Left kidney (tissue), 1 donor: ENCODE measurements at regions not wholly inside any gene's neighbourhood (a gene's known extent, or its start where the extent isn't known, plus 50 kb on each side); places are given as distances from the start of the nearest gene placed in this dataset.

Source experiments
- DNase-seq: peaks from one replicate; pipeline ENCODE4 v3.0.0-alpha.2; 2013

- no peak for DNase-seq
These were observed 220.5 kb downstream of the TJP1 start for GRCh38 chr15:29601811-29602210.

DNA sequence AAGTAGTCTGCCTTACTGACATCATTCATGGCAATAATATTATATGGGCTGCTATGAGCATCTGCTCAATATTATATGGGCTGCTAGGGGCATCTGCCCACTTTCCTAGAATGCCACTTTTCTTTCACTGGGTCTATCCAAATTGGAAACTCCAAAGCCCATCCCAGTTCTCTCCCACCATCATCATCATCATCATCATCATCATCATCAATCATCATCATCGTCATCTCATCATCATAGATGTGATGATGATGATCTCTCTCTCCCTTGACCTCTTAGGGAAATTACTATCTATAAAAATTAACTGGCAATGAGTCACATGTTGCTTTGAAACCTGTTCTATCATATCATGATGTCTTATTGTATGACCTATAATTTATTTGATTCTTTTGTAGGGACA lies 222.0 kb downstream of the TJP1 start:
- DNase-seq = no peak

DNA sequence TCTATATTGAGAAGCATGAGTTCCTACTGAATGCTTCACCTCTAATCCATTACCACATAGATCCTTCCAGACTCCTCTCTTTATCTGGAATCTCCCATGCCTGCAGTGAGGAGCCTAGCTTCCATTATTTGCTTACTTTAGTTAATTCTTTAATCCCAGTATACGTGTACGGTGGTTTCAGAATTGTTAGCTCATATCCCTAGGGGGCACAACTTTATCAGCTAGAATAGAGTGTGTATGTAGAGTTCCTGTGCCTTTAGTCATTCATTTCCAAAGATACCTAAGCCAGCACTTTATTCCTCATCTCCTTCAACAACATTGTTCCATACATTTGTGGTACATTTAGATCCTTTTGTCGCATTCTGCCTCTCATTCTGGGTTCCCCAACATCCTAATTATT lies 226.0 kb downstream of the TJP1 start:
- no peak for DNase-seq

DNA sequence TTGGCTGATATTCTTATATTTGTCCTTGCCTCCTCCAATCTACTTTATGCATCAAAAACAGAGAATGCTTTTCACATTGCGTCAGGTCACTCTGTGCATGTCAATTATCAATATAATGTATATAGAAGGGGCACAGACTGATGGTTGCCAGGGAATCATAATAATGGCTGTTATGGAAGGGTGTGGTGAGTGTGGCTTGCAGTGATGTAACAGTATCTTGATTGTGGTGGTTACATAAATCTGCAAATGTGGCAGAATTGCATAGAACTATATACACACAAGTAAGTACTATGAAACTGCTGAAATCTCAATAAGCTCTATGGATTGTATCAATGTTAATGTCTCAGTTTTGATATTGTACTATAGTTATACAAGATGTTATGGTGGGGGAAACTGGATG lies 228.6 kb downstream of the TJP1 start:
- DNase-seq = no peak

DNA sequence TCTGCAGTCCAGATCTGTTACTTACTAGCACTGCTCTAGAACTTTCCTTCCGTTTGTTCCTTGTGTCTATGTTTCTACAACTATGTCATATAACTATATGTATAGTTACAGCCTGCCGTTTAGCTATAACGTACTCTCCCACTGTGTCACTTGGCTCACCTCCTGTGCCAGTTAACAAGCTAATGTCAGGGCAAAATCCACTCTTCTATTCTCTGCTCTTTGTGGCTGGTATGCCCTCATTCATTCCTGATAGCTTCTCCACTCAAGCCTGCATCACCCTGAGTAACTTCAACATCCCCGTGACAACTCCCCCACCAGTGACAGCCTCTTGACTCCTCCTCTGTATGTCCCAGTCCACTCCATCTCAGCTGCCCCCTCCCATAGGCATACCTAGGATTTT lies 229.2 kb downstream of the TJP1 start:
- DNase-seq = no peak

- no peak for DNase-seq
These were observed 231.6 kb downstream of the TJP1 start for GRCh38 chr15:29590701-29591100.

DNA sequence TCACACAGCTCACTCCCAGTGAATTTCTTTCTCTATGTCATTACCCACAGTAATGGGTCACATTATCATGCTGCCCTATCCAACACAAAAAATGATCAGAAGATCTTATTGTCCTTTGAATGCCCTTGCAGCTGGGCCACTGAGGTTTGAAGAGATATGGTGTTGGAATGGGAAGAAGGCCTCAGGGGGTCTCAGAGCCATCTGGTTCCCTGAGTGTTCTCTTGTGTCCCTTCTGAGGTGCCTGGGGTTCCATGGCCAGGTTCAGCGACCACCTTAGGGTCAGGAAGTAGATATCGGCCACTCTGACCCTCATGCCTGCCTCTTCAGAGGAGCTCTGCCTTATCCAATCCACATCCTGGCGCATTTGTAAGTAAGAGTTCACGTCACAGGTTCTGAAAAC lies 232.3 kb downstream of the TJP1 start:
- no peak for DNase-seq

- no peak for DNase-seq
These were observed 232.9 kb downstream of the TJP1 start for GRCh38 chr15:29589416-29589815.

DNA sequence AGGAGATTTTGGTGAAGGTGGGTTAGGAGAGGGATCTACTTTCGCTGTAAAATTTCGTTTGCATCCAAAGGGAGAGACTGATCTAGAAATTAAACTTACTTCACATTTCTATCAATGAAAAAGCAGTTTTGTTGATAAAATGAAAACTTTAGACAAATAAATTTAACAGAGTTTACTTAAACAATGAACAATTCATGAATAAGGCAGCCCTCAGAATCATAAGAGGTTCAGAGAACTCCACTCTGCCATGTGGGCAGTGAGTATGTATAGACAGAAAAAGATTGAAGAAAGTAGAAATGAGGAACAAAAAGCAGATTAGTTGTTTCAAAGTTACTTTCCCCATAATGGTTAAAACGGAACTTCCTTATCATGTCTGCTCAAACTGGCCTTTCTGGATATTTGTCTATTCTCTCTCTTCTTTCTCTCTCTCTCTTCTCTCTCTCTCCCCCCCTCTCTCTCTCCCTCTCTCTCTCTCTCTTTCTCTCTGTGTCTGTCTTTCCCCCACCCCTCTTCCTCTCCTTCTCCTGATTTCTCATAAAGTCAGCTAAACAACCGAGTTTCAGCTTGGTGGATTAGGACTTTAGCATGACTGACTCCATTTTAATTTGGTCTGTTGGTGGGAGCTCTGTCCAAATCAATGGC lies 248.9 kb downstream of the TJP1 start:
- DNase-seq = no peak

DNA sequence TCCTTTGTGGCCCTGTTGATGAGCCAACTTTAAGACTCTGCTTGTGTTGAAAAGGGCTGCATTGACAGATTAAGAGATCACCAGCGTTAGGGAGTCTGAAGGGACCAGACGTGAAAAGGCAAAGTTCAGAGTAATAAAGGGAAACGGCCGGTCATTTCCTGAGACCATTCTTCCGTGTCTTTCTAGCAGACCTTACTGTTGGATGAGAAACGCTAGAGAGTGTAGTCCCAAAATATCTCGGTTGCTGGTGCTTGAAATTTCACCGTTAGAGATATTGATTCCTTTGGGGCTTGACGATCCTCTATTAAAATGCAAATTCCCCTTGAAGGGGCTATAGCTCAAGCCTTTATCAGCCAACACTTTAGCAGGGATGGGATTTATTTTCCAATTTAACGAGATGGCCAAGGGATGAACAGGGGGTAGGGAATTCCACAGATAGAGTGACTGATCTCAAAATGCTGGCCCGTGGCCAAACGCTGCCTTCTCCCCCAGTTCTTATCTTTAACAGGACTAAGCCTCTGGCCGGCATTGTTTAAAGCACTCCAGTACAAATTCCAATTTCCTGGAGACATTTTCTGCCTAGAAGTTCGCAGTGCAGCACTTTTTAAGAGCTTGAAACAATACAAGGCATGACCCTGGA lies 250.4 kb downstream of the TJP1 start:
- no peak for DNase-seq

DNA sequence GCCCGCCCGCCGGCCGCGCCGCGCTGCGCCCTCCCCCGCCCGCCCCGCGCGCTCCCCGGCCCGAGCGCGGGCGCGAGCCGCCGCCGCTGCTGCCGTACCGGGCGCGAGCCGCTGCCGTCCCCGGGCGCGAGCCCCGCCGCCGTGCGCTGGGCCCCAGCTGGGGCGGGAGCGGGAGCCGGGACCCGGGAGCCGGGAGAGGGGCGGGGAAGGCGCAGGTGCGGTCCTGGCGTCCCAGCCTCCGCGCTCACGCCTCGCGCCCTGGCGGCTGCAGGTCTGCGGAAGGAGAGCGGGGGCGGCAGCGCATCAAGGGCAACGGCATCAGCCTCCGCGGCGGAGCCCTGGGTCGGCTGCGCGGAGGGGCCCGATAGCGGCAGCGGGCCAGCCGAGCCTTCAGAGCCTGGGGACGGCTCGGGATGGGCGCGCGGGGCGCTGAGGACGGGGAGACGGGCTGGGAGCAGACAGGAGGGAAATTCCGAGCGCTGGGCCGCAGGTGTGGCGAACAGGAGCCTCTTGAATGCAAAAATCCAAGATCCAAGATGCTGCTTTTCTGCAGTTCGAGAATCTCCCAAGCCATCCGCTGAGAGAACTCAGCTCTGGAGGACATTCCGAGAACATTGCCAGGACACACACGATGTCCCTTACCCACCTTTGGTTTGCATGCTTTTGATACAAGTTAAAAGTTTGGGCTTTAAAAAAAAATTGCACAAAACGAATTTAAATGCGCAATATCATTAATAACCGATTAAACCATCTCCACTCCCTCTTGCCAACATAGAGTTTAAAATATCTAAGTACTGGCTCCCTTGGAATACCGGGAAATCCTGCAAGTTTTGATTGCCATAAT lies 251.1 kb downstream of the TJP1 start:
- no peak for DNase-seq

- no peak for DNase-seq
These were observed 251.9 kb downstream of the TJP1 start for GRCh38 chr15:29570121-29570947.

DNA sequence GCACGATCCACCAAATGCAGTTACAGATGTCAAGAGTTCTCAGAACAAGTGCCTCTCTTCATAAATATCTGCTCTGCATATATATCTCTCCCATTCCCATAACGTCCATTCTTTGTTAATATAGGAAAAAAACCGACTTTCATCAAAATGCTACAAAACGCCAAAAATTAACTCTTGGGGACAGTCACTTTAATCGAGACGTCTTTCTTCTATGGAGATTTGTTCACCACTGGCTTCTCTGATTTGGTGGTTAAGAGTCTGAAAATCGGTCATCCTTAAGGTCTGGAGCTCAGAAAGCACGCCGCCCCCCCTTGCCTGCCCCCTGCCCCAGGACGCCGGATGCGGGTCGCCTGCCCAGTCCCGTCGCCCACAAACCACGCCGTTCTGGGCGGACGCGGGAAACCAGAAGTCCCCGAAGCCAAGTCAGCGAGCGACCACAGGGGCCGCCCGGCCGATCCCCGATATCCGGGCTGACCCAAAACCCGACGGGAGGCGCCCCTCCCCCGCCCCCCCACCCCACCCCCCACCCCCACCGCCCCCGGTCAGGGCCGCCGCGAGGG lies 252.7 kb downstream of the TJP1 start:
- DNase-seq = no peak

DNA sequence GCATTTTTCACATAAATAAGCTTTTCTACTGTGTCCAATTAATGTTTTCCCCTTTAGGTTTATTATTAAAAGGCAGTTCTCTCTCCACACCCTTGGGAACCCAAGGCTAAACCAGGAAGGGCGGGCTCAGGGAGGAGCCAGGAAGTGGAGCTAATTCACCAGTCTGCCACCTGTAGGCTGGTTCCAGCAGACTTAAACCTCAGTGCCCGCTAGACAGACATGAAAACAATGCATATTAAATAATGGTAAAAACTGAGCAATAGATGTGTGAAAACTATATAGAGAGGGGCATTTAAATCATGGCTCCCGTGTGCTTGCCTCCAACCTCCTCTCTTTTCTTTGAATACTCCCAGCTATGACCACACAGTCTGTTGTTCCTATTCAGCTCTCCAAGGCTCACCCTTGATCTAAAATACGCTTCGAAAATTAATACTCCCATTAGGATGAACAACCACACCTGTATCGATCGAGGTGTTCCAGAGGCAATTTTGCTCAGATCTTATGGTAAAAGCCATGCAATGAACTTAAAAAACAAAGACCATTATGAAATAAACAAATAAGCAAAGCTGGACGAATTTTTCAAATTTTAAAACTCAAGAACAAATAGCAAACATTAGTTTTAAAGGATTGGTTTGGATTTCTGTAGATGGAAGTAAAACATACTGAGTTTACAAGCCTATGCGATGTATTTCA lies 253.3 kb downstream of the TJP1 start:
- no peak for DNase-seq

- no peak for DNase-seq
These were observed 254.9 kb downstream of the TJP1 start for GRCh38 chr15:29567336-29567735.

- no peak for DNase-seq
These were observed 255.4 kb downstream of the TJP1 start for GRCh38 chr15:29566914-29567313.

DNA sequence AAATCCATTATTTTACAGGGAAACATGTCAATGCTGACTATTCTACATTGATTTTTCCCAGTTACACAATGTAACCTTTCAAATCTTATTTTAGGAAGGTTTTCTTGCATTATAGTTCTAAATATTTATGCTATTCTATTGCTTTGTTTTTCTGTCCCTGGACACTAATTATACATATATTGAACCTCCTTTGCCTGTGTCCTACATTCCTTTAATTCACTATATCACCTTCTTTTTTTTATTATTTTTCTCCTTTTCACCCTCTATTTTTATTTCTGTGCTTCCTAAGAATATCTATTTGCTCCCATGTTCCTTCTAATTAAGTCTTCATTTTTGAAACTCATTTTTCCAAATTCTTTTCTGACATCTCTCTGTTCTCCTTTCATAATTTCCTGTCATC lies 259.2 kb downstream of the TJP1 start:
- no peak for DNase-seq

- no peak for DNase-seq
These were observed 261.4 kb downstream of the TJP1 start for GRCh38 chr15:29560896-29561295.

DNA sequence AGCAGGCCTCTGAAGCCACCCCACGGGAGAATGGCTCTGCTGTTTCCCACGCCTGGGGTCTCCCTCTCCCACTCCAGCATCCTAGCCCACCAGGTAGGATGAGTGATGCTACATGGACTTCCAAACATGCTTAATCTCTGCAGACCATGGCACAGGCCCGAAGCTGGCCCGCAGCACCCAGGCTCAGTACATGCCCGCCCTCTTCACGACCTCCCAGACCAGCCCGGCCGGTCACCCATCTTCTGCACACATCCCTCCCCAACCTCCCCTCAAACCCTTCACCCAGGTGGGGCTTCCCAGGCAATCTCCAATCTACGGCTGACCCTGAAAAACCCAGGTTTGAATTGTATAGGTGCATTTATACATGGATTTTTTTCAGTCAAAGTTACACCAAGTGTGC lies 264.0 kb downstream of the TJP1 start:
- DNase-seq = no peak

- no peak for DNase-seq
These were observed 265.1 kb downstream of the TJP1 start for GRCh38 chr15:29557171-29557570.

GRCh38 chr15:29556380-29556779 lies 265.9 kb downstream of the TJP1 start:
- DNase-seq = no peak

GRCh38 chr15:29554531-29554930 lies 267.7 kb downstream of the TJP1 start:
- DNase-seq = no peak
